ENCODE measurements at regions not wholly inside any gene's neighbourhood (a gene's known extent, or its start where the extent isn't known, plus 50 kb on each side); places are given as distances from the start of the nearest gene placed in this dataset.

DNA sequence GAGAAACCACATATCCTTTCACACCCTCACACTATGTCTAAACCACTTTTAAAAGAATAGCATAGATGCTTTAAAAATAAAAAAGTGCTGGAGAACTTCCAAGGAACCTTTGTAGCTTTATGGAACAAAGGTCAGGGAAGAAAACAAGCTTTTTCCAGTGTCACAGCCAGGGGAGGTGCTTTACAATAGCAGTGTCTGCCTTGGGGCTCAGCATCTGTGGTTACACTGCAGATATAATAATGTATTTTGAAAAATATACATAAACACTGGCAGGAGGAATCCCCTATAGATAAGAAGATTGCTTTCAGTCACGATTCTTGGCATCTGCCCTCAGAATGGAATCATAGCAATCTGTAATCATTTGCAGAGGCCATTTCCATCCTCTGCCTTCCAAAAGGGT, 362.4 kb upstream of the LRRC3B start (continued):
- no peak for TF ChIP-seq EZH2 (IDR thresholded peaks at IDR 0.05; ENCODE audit: borderline replicate concordance, control insufficient read depth, low read depth, low read length)
- no peak for TF ChIP-seq EED (IDR thresholded peaks at IDR 0.05; ENCODE audit: low read depth)
- no peak for TF ChIP-seq CHD1 (IDR thresholded peaks at IDR 0.05; ENCODE audit: low read depth, low read length)
- TF ChIP-seq RBBP5 (conservative IDR thresholded peaks at IDR 0.05) = no peak

DNA sequence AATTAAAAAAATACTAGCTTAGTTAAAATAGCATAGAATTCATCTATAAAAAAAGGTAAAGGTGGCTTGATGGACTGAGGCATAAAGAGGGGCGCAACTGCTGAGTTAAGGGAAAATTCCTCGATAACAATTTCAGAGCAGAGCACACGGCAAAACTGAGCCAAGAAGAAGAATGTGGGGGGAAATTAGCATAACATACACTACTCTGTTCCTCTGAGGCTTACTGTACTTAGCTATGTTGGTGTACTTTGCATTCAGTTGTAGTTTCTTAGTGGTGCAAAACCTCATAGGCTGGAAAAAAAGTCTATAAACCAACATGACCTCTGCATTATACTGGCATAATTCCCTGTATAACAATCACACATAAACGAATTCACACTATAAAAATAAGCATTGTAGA, 357.9 kb upstream of the LRRC3B start:
- FAIRE-seq (no peak), ATAC-seq (no peak), DNase-seq (ENCODE audit: low read depth, low spot score) (no peak)
- H3K79me2 ChIP-seq (ENCODE audit: control insufficient read depth, insufficient read depth, low read length) = no peaks in the 10 kb centered on the region
- no peaks in the 10 kb centered on the region for H3K36me3 ChIP-seq (ENCODE audit: control insufficient read depth in 2 of 2, insufficient read depth in 2 of 2, low read length in 1 of 2)
- 6% methylated on average over 4 of the region's 4 CpGs for WGBS (ENCODE audit: insufficient coverage, insufficient replicate concordance, low lambda C conversion rate, missing lambda C conversion rate)
- H3K4me1 ChIP-seq (ENCODE audit: control insufficient read depth, insufficient read depth, low read length) = no peaks in the 10 kb centered on the region
- H3K9me3 ChIP-seq (replicated peaks; ENCODE audit: control insufficient read depth, insufficient read depth, low read length) = no peaks in the 10 kb centered on the region
- no peak overlapping the region for H2AFZ ChIP-seq (ENCODE audit: control insufficient read depth, low read depth, low read length)
- no peak overlapping the region for H3K4me2 ChIP-seq (ENCODE audit: control insufficient read depth, insufficient read depth)
- H3K27me3 ChIP-seq (replicated peaks in 1 of 2; ENCODE audit: control insufficient read depth in 2 of 2, insufficient read depth in 2 of 2, low read length in 1 of 2) = no peaks in the 10 kb centered on the region
- BruUV-seq (replicated peaks) = no TSS peak
- no peak overlapping the region for H3K4me3 ChIP-seq
- TF ChIP-seq ZBTB33 (IDR thresholded peaks at IDR 0.05) (no peak), SMC3 (IDR thresholded peaks at IDR 0.05; ENCODE audit: borderline replicate concordance, low read length) (no peak), CHD2 (IDR thresholded peaks at IDR 0.05; ENCODE audit: borderline replicate concordance, low read depth, low read length) (no peak), NRF1 (conservative IDR thresholded peaks at IDR 0.05; ENCODE audit: low read depth, low read length) (no peak), TBL1XR1 (IDR thresholded peaks at IDR 0.05; ENCODE audit: low read depth, low read length) (no peak), HDGF (IDR thresholded peaks at IDR 0.05) (no peak), HDAC2 (IDR thresholded peaks at IDR 0.05) (no peak)
- H4K20me1 ChIP-seq (ENCODE audit: control insufficient read depth, insufficient read depth) = no peaks in the 10 kb centered on the region
- ChIA-PET CTCF (no interaction called here), RAD21 (ENCODE audit: unreplicated experiment) (no interaction called here), POLR2A (no interaction called here), SMC1A (ENCODE audit: uncharacterized antibody, unreplicated experiment) (interaction anchor here (1.0 kb wide), 1 partner anchor 9 kb away, joined by 3 read pairs; no protein-coding TSS in a partner anchor)
- intact Hi-C loops (cut with micrococcal nuclease; ENCODE audit: unreplicated experiment) (no loop called here), in situ Hi-C loops (cut with MboI) (no loop called here)
- H3K9ac ChIP-seq (ENCODE audit: control insufficient read depth, insufficient read depth, low read length) = no peak overlapping the region
- H3K27ac ChIP-seq (ENCODE audit: control insufficient read depth, insufficient read depth) = no peak overlapping the region
